HG03521 (cell line): ENCODE measurements at regions not wholly inside any gene's neighbourhood (a gene's known extent, or its start where the extent isn't known, plus 50 kb on each side); places are given as distances from the start of the nearest gene placed in this dataset.
"Not testable (repeated sequence)": the region's sequence is repeated elsewhere in the genome, so short reads cannot be mapped to it uniquely, and the experiment has no call there.

Source experiments
- ATAC-seq: cut with Tn5 transposase; IDR thresholded peaks from one replicate; pipeline ENCODE4 v1.9.1; 2021; ENCODE audit warnings: mild to moderate bottlenecking, moderate library complexity; ENCODE audit not compliant: unreplicated experiment

DNA sequence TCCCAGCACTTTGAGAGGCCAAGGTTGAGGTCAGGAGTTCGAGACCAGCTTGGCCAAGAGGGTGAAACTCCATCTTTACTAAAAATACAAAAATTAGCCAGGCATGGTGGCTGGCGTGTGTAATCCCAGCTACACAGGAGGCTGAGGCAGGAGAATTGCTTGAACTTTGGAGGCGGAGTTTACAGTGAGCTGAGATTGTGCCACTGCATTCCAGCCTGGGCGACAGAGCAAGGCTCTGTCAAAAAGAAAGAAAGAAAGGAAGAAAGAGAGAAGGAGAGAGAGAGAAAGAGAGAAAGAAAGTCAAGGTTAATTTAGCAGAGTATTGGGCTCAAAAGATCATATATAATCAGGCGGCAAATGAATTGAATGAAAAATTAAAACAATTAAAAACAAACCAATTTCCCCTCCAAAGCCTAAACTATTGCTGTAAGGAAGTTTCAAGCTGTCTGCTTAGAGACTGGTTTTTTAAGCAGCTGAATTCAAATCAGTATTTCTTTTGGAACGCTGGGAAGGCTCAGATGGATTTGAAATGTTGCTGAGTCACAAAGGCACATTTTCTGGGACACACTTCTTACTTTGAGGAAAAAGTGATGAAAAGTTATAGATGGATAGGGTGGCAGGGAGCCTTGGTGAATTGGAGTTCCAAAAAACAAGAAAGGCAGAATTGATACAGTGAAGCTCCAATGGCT lies 81.3 kb upstream of the BHLHE40 start:
- ATAC-seq: no peak

DNA sequence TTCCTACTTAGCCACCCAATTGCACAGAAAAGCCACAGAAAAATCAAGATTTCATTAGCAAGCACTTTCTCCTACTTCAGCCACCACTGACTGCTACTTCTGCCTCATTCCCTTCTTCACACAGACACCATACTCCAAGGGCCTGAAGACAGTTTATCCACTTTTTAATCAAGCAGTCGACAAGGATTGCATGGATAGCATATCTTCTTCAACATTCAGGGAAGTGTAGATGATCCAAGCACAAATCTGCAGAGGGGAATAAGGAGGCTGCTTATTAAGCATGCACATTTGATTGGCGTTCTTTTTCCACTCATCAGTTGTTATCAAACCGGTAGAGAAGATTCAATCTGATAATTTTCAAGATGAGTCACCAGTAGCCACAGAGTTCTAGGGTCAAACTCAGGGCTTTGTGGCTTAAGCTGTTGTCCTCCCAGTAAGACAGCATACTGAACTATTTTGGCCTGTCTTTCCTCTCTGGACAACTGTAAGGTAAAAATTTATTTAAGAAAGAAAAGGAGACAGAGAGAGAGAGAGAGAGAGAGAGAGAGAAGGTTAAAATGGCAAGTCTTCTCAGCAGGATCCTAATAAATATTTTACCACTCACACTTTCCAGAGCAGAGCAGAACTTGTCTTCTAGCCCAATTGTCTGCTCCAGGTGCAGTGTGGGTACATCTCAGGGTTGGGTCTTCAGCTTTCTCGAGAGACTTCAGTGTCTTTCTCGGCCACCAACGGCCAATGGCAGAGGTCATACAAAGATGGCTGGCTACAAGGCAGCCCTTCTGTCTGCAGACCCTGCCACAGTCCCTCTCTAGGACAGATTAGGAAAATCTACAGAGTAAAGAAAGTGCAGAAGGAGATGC lies 80.6 kb upstream of the BHLHE40 start:
- peak; percentile 97 for ATAC-seq

DNA sequence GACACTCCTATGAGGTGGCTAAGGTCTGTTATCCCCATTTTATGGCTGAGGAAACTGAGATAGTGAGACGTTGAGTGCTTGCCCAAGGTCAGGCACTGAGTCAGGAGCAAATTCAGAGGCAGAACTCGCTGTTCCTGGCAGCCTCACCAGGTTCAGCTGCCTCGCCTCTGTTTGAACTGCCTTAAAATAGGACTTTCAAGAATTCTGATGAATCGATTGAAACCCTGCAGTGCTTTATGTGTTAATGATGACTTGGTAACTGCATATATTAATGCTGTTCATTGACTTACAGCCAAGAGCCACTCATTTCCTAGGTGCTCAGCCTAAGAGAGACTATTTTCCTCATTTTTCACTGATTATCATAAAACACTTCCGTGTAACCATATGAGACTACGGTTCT lies 79.5 kb upstream of the BHLHE40 start:
- ATAC-seq: no peak

DNA sequence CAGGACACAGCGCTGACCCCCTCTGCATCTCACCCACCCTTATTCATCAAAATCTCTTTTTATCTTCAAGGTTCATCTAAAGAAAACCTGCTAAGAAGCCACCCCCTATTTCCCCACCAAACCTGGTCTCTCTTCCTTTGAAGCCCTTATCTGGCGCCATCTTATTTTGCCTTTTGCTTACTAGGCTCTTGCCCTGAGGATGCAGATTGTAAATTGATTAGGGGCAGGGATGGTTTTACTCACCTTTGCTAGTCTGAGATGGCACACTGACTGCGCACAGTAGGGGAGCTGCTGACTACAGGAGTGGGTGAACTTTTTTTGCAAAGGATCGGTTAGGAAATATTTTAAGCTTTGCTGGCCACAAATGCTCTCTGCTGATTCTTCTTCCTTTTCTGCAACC lies 78.9 kb upstream of the BHLHE40 start:
- ATAC-seq: no peak

DNA sequence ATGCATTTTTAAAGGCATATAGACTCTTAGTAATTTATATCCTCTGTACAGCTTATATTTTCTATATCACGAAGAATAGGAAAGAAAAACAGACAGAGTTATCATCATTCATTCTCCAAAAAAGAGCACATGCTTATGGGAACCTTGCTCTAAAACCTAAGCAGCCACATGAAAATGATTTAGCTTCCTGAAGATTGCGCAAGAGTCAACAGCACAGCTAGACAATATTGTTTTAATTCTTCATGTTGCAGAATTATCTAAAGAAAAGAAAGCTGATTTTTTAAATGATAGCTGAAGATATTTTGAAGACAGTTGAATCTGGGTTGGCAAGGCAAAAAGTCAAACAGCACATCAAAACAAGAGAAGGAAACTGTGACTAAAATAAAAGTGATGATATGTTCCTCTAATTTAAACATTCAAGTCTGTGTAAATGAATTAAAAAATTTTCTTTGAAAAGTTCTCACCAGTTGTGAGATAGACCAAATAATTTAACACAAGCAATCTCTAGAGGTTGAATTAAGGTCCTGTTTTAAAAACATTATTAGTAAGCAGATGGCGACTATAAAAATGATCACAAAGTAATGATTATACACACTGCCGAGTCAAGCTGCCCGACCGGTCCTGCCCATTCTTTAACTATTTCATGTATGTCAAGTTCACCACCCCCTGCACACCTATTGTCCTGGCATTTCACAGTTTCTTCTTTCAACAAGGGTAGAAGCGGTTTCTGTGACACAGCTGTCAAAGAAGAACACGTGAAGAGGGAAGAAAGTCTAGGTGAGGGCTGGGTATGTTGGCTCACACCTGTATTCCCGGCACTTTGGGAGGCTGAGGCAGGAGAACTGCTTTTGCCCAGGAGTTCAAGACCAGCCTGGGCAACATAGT lies 74.2 kb upstream of the BHLHE40 start:
- ATAC-seq: no peak

DNA sequence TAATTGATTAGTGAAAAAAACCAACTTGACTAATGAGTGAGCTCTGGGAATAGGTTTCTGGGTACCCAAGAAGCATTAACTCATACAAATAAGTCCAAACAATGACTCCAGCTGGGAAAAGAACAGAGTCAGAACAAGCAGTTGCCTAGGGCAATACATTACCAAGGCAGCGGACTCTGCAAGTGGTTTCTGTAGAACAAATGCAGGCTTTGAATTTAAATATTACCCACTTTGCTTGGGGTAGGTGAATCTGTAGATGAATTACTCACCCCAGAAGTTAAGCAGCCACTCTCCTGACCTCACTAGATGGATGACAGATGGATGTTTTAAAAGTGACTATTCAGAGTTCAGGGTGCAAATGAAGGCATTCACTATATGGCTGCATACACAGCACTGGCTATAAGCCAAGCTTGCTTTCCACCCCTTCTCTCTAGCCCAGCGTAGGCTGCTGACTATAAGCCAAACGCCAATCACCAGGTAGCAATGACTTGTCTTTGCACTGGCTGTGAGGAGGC lies 73.1 kb upstream of the BHLHE40 start:
- ATAC-seq: no peak

DNA sequence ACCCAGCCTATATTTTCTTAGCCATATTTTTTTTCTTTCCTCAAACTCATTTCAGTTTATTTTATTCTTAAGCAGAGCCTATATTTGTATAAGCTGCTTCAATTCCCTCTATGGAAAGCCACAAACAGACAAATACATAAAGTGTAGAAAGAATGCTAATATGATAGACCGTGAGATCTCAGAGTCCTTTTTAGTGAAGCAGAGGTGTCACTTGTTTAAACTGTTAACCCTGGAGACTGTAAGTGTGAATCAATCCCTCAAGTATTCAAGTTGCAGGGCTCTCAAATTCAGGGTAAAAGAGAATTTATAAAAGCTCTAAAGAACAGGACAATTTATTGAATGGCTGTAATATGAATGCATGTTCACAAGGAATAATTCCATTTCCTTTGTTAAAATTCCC lies 72.2 kb upstream of the BHLHE40 start:
- ATAC-seq: no peak

DNA sequence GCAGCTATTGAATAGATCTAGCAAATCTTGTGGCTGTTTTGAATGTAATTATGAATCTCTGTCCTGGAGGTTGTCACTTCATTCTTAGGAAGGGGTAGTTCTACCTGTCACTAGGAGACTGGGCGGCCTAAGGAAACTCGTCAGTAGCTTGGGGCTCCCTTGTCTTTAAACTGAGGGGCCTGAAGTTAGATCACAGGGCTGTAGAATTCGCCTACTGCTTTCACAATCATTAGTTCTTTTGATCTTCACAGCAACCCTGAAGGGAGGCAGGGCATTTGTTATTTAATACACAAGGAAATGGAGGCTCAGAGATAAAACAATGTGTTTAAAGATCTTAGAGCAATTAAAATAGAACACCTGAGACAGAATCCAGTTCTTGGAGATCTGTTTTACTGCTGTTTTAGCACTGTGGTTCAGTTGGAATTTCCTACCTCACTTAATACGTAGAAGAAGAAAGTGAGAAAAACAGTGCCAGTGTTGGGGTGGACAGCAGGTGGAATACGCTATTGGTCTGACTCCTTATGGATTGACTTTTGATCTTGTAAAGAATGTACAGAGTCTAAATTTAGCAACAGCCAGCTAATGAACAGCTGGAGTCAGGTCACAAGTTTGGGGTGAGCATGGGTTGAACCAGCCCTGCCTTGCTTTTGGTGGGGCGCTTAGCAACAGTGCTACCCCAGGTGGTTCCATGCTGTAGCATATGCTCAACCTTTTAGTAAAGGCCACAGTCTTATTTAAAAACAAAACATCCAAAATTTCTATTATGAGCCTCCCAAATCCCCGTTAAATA lies 71.4 kb upstream of the BHLHE40 start:
- ATAC-seq: no peak

DNA sequence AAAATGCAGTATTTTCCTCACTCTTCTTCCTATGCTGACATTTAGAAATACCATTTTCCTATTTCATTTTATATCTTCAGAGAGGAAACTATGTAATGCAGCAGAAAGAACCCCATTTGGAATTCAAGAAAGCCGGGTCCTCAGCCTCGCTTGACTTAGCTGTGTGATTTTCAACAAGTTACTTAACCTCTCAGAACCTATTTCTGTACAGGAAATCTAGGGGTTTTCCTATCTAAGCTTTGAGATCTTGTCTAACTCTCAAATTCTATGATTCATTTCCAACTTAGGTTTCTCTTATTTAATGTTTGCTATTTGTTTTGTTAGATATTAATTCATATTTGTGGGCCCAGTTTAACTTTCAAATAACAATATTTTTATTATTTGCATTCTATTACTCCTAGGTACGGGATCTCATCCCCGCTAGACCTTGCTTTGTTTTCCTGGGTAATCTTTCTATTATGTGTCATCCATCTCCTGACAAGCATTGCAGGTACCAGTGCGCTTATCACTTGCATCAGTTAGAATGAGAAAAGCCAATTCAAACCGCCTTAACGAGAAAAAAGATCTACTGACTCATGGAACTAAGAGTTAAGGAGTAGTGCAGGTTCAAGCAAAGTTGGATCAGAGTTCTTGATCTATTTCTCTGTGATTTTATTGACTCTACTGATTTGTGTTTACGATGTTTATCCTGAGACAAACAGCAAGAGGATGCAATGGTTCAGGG lies 70.6 kb upstream of the BHLHE40 start:
- ATAC-seq: no peak

DNA sequence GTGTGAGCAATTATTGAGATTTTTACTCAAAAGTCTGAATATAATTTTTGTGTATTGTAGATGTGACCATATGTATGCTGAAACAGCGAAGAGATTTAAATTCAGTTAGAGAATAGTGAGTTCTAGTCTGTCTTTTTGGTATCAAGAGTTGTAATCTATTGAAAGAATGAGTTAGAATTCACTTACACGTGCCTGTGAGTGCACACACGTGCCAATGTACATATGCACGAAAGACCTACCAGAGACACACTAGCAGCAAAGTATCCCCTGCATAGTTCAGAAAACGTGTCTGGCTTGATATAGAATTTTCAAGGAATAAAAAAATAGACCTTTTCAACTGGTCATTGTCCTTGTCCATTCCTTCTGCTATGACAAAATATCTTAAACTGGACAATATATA lies 64.8 kb upstream of the BHLHE40 start:
- ATAC-seq: no peak

DNA sequence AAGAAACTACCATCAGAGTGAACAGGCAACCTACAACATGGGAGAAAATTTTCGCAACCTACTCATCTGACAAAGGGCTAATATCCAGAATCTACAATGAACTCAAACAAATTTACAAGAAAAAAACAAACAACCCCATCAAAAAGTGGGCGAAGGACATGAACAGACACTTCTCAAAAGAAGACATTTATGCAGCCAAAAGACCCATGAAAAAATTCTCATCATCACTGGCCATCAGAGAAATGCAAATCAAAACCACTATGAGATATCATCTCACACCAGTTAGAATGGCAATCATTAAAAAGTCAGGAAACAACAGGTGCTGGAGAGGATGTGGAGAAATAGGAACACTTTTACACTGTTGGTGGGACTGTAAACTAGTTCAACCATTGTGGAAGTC lies 57.6 kb upstream of the BHLHE40 start:
- not testable (repeated sequence) for ATAC-seq

DNA sequence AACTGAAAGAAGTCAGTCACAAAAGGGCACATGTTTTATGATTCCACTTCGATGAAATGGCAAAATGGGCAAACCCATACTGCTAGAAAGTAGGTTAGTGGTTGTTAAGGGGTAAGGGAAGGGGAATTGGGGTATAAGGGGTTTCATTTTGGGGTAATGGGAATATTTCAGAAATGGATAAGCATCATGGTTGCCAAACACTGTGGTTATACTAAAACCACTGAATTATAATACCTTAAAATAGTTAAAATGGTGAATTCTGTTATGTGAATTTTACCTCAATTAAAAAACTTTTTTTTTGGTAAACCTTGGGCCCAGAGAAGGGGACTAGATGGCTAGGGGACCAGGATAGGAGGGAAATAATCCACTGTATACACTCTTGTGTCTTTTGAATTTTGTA lies 52.3 kb upstream of the BHLHE40 start:
- no peak for ATAC-seq

DNA sequence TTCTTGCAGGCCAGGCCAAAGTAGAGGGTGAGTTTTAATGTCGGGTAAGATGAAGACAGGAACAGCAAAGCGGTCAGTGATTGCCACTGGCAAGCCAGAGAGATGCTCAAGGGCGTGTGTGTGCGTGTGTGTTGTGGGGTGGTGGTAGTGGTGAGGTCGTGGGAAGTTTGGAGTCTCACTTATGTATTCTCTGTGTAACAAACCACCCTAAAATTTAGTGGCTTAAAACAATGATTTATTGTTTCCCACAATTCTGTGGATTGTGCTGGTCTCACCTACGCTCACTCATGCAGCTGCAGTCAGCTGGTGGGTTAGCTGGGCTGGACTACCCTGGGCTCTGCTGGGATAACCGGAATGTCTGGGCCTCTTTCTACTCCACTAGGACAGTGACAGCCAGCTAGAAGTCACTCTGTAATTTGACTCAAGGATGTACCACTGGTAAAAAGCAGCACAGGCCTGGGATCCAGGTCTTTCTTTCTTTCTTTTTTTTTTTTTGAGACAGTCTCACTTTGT lies 50.9 kb upstream of the BHLHE40 start:
- ATAC-seq: no peak
